PC-9 (cell line): ENCODE measurements at regions not wholly inside any gene's neighbourhood (a gene's known extent, or its start where the extent isn't known, plus 50 kb on each side); places are given as distances from the start of the nearest gene placed in this dataset.

Experiments used
- CTCF ChIP-seq: fragments of 200-600 bp; sonication (generic); conservative IDR thresholded peaks from 2 replicates; pipeline ENCODE4 v1.6.1; 2017; ENCODE audit warnings: mixed run types, antibody characterized with exemption, mild to moderate bottlenecking, moderate library complexity
- EZH2 ChIP-seq: fragments of 200-600 bp; sonication (generic); IDR thresholded peaks from 2 replicates; pipeline ENCODE4 v1.8.0; 2017; ENCODE audit warnings: antibody characterized with exemption, low read depth

DNA sequence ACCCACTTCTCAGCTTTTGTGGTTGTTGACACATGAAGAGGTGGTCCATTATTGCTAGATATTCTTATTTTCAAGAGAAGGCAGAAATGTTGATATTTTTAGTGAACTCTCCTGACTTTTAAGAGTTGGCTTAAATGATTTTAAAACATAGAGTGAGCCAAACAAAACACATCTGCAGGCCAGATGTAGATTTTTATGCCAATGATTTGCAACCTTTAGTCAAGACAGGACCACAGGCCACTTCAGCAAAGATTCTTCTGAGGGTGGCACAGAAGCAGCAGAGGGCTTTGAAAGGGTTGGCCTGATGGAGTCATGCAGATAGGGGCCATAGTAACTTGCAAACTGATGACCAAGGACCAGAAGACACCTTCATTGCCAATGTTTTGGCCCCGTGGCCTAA, 276.5 kb upstream of the P2RY1 start:
- TF ChIP-seq CTCF (no peak), EZH2 (no peak)
